B cell (primary cell): ENCODE measurements at regions not wholly inside any gene's neighbourhood (a gene's known extent, or its start where the extent isn't known, plus 50 kb on each side); places are given as distances from the start of the nearest gene placed in this dataset.

Experiments
- ATAC-seq: fragments of 200-7000 bp; cut with Tn5 transposase; one replicate; pipeline ENCODE4 v1.10.0; 2021; ENCODE audit warnings: low read depth, mild to moderate bottlenecking, moderate number of reproducible peaks, moderate library complexity
- CTCF ChIA-PET: fragments of 350-600 bp; sonication (Branson Sonifier 250); formaldehyde crosslinking; loops from one replicate; lab custom pipeline; 2021; ENCODE audit warnings: antibody characterized with exemption, inconsistent platforms; lab: Charles Lee
- POLR2A ChIA-PET: fragments of 350-600 bp; sonication (Branson Sonifier 250); formaldehyde crosslinking; loops from one replicate; lab custom pipeline; 2021; ENCODE audit warnings: antibody characterized with exemption; lab: Charles Lee
- DNase-seq: peaks from one replicate; pipeline ENCODE4 v3.0.0; 2013
- H2AFZ ChIP-seq: 2 replicates; pipeline ENCODE4 v1.6.1; 2012; ENCODE audit warnings: mild to moderate bottlenecking, low read depth, low read length; ENCODE audit not compliant: insufficient read depth, poor library complexity, severe bottlenecking
- H3K27ac ChIP-seq, 2 donors: 1 replicate in 1 of 2; 2 replicates in 1 of 2; pipeline ENCODE4 v1.5.1; 2012 to 2013; ENCODE audit warnings: low read length in 2 of 2, mild to moderate bottlenecking in 2 of 2, moderate library complexity in 1 of 2
- H3K27me3 ChIP-seq, 4 experiments: fragments of 200-600 bp in 1 of 4; sonication (generic) in 1 of 4; replicated peaks in 1 of 4; 1 replicate in 2 of 4; 2 replicates in 2 of 4; pipeline versions ENCODE4 v1.6.1 to v1.7.0; 2013 to 2016; ENCODE audit warnings: low read length in 3 of 4, mild to moderate bottlenecking in 2 of 4, mixed read lengths in 1 of 4, moderate library complexity in 1 of 4; ENCODE audit not compliant: insufficient read depth in 4 of 4, control insufficient read depth in 3 of 4; ENCODE audit errors: control extremely low read depth in 1 of 4
- H3K36me3 ChIP-seq, 2 experiments: replicated peaks in 1 of 2; 1 replicate in 1 of 2; 2 replicates in 1 of 2; pipeline versions ENCODE4 v1.6.1 to v1.7.1; 2013; ENCODE audit warnings: low read length in 1 of 2; ENCODE audit not compliant: insufficient read depth in 2 of 2, control insufficient read depth in 1 of 2; ENCODE audit errors: control extremely low read depth in 1 of 2, extremely low read depth in 1 of 2
- H3K4me1 ChIP-seq, 2 donors: fragments of 200-600 bp in 1 of 2; sonication (generic) in 1 of 2; 1 replicate in 1 of 2; 2 replicates in 1 of 2; pipeline versions ENCODE4 v1.5.1 to v1.6.1; 2013 to 2017; ENCODE audit warnings: low read length in 2 of 2; ENCODE audit not compliant: control insufficient read depth in 2 of 2, insufficient read depth in 2 of 2
- H3K4me2 ChIP-seq: replicated peaks from 2 replicates; pipeline ENCODE3; 2012; ENCODE audit warnings: mild to moderate bottlenecking, low read depth, low read length; ENCODE audit not compliant: poor library complexity, severe bottlenecking
- H3K4me3 ChIP-seq, 5 experiments: fragments of 200-600 bp in 1 of 5; sonication (generic) in 1 of 5; 1 replicate in 3 of 5; 2 replicates in 2 of 5; pipeline versions ENCODE4 v1.5.1 to v1.7.0; 2011 to 2016; ENCODE audit warnings: low read length in 4 of 5, mild to moderate bottlenecking in 4 of 5, low read depth in 2 of 5, control low read depth in 1 of 5, moderate library complexity in 1 of 5; ENCODE audit not compliant: insufficient read depth in 1 of 5; ENCODE audit errors: control extremely low read depth in 1 of 5, extremely low read depth in 1 of 5
- H3K79me2 ChIP-seq: fragments of 200-600 bp; sonication (generic); one replicate; pipeline ENCODE4 v1.6.0; 2016; ENCODE audit warnings: low read length; ENCODE audit not compliant: control insufficient read depth, insufficient read depth
- H3K9ac ChIP-seq: fragments of 200-600 bp; sonication (generic); 2 replicates; pipeline ENCODE4 v1.6.1; 2017; ENCODE audit warnings: mild to moderate bottlenecking, low read length, moderate library complexity
- H3K9me3 ChIP-seq, 3 donors: one replicate each; pipeline versions ENCODE4 v1.6.1 to v1.7.1; 2013; ENCODE audit warnings: low read length in 2 of 3; ENCODE audit not compliant: control insufficient read depth in 2 of 3, insufficient read depth in 1 of 3; ENCODE audit errors: control extremely low read depth in 1 of 3
- H4K20me1 ChIP-seq: 2 replicates; pipeline ENCODE4 v1.6.0; 2012; ENCODE audit warnings: mild to moderate bottlenecking, low read length; ENCODE audit not compliant: insufficient read depth, control insufficient read depth, poor library complexity, severe bottlenecking
- H3K27ac Mint-ChIP-seq: one replicate; pipeline ENCODE4 v1.8.0; 2021; ENCODE audit warnings: mixed read lengths
- H3K27me3 Mint-ChIP-seq: one replicate; pipeline ENCODE4 v1.8.0; 2021; ENCODE audit warnings: mixed read lengths
- H3K4me1 Mint-ChIP-seq: one replicate; pipeline ENCODE4 v1.8.0; 2021; ENCODE audit warnings: mixed read lengths
- H3K4me3 Mint-ChIP-seq: one replicate; pipeline ENCODE4 v1.8.0; 2021; ENCODE audit warnings: mixed read lengths
- H3K9me3 Mint-ChIP-seq: one replicate; pipeline ENCODE4 v1.8.0; 2022; ENCODE audit warnings: mixed read lengths; ENCODE audit not compliant: insufficient read depth
- EZH2 ChIP-seq: IDR thresholded peaks from 2 replicates; pipeline ENCODE4 v1.6.1; 2012; ENCODE audit warnings: borderline replicate concordance, low read depth, mild to moderate bottlenecking, moderate library complexity, low read length; ENCODE audit not compliant: insufficient read depth, poor library complexity, severe bottlenecking
- WGBS: methylation state at CpG from one replicate; pipeline ENCODE4 v1.1.5; 2013; ENCODE audit warnings: missing lambda C conversion rate; ENCODE audit not compliant: insufficient coverage; 5-methylcytosine and 5-hydroxymethylcytosine counted together
- intact Hi-C: fragments of 100-400 bp; cut with micrococcal nuclease; formaldehyde crosslinking; loops from one replicate; pipeline ENCODE4 v1.10.0; 2022
- TF ChIP-seq, protein P1 (sequence below): fragments of 200-600 bp; IDR thresholded peaks from one replicate; pipeline ENCODE4 v1.8.0; 2022; ENCODE audit warnings: antibody characterized with exemption, mild to moderate bottlenecking

DNA sequence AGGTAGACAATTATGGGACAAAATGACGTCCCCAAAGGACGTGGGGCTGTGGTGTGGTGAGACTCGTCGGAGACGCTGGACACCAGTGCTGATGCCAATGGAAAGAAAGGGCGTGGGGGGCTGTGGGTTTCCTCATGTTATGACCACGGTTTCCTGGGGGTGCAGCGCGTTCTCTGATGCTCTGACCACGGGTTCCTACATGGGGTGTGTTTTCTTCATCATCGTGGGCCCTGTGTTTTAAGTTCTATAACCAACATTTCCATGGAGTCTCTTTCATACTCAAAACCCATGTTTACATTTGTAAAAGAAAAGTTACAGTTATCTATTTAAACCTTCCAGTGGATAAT is 141.6 kb downstream of the RTP5 start:
- no peak overlapping the region for H3K4me2 ChIP-seq
- intact Hi-C loops: no loop called here
- Mint-ChIP-seq H3K9me3 (no peaks in the 10 kb centered on the region), H3K4me1 (peaks cover 19% of the 10 kb centered on the region), H3K27ac (peak overlapping the region; percentile 65), H3K27me3 (no peaks in the 10 kb centered on the region), H3K4me3 (no peak overlapping the region)
- WGBS: 4% methylated on average over 6 of the region's 11 CpGs
- ATAC-seq (peak; percentile 28), DNase-seq (no peak)
- H3K79me2 ChIP-seq: no peaks in the 10 kb centered on the region
- no peaks in the 10 kb centered on the region for H3K27me3 ChIP-seq
- peak overlapping the region in 1 of 2 donors; percentile 32 for H3K27ac ChIP-seq
- TF ChIP-seq, protein P1, sequence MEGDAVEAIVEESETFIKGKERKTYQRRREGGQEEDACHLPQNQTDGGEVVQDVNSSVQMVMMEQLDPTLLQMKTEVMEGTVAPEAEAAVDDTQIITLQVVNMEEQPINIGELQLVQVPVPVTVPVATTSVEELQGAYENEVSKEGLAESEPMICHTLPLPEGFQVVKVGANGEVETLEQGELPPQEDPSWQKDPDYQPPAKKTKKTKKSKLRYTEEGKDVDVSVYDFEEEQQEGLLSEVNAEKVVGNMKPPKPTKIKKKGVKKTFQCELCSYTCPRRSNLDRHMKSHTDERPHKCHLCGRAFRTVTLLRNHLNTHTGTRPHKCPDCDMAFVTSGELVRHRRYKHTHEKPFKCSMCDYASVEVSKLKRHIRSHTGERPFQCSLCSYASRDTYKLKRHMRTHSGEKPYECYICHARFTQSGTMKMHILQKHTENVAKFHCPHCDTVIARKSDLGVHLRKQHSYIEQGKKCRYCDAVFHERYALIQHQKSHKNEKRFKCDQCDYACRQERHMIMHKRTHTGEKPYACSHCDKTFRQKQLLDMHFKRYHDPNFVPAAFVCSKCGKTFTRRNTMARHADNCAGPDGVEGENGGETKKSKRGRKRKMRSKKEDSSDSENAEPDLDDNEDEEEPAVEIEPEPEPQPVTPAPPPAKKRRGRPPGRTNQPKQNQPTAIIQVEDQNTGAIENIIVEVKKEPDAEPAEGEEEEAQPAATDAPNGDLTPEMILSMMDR: no peak
- no peak for TF ChIP-seq EZH2
- H3K4me1 ChIP-seq: peaks cover 0 to 7% of the 10 kb centered on the region in 2 donors
- peak overlapping the region; percentile 32 for H2AFZ ChIP-seq
- H4K20me1 ChIP-seq: no peaks in the 10 kb centered on the region
- H3K36me3 ChIP-seq: no peaks in the 10 kb centered on the region
- ChIA-PET POLR2A (no interaction called here), CTCF (interaction anchor here (1.0 kb wide), 1 partner anchor 61 kb away, joined by 4 read pairs; no protein-coding TSS in a partner anchor)
- no peak overlapping the region for H3K4me3 ChIP-seq
- H3K9me3 ChIP-seq: peaks cover 0 to 12% (median 0%) of the 10 kb centered on the region in 3 donors
- no peak overlapping the region for H3K9ac ChIP-seq

DNA sequence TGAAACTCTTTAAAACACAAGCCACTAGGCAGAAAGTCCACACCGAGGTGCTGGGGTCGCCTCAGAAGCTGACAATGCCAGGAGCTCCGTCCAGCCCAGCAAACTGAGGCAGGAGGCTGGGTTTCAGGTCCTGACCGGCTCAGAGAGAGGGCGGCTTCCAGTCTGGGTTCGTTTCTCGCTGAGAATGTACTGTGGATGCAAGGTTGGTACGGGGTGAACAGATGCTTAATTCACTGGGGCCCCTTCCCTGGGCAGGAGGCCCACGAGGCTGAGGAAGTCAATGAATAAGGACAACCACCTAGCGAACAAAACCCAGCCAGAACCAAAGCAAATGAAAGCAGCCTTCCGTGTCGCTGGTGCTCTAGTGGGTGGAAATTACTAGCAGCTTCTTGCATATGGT is 142.0 kb downstream of the RTP5 start:
- Histone ChIP-seq H3K27me3 (no peaks in the 10 kb centered on the region), H3K9ac (no peak overlapping the region), H3K9me3 (peaks cover 0 to 12% (median 0%) of the 10 kb centered on the region in 3 donors), H3K4me3 (no peak overlapping the region), H2AFZ (no peak overlapping the region), H3K4me2 (no peak overlapping the region), H3K79me2 (no peaks in the 10 kb centered on the region), H3K36me3 (no peaks in the 10 kb centered on the region), H3K4me1 (peaks cover 0 to 7% of the 10 kb centered on the region in 2 donors), H3K27ac (peak overlapping the region in 1 of 2 donors; percentile 32), H4K20me1 (no peaks in the 10 kb centered on the region)
- intact Hi-C loops: no loop called here
- Mint-ChIP-seq H3K27me3 (no peaks in the 10 kb centered on the region), H3K4me1 (peaks cover 20% of the 10 kb centered on the region), H3K27ac (peak overlapping the region; percentile 71), H3K9me3 (no peaks in the 10 kb centered on the region), H3K4me3 (no peak overlapping the region)
- WGBS: 79% methylated on average over 11 of the region's 12 CpGs
- DNase-seq (no peak), ATAC-seq (no peak)
- POLR2A ChIA-PET: no interaction called here
- CTCF ChIA-PET: interaction anchor here (1.0 kb wide), 1 partner anchor 61 kb away, joined by 4 read pairs; no protein-coding TSS in a partner anchor
- TF ChIP-seq EZH2: no peak
- TF ChIP-seq, protein P1: no peak
